HS-27A (cell line): ENCODE measurements at regions not wholly inside any gene's neighbourhood (a gene's known extent, or its start where the extent isn't known, plus 50 kb on each side); places are given as distances from the start of the nearest gene placed in this dataset.
"Not testable (repeated sequence)": the region's sequence is repeated elsewhere in the genome, so short reads cannot be mapped to it uniquely, and the experiment has no call there.

Source experiments
- DNase-seq: peaks from one replicate; pipeline ENCODE4 v3.0.0-alpha.2; 2012; ENCODE audit warnings: low read depth, missing footprints

- no peak for DNase-seq
These were observed 60.7 kb upstream of the PHF21A start for GRCh38 chr11:46181843-46182424.

- DNase-seq = no peak
These were observed 60.1 kb upstream of the PHF21A start for GRCh38 chr11:46181387-46181786.

GRCh38 chr11:46180736-46181135 is 59.5 kb upstream of the PHF21A start:
- DNase-seq = no peak

- no peak for DNase-seq
These were observed 57.3 kb upstream of the PHF21A start for GRCh38 chr11:46178513-46178912.

- DNase-seq = no peak
These were observed 55.2 kb upstream of the PHF21A start for GRCh38 chr11:46176421-46176820.

GRCh38 chr11:46175401-46176002 is 54.2 kb upstream of the PHF21A start:
- no peak for DNase-seq

- not testable (repeated sequence) for DNase-seq
These were observed 50.4 kb upstream of the PHF21A start for GRCh38 chr11:46171693-46172092.
